H9 (cell line): ENCODE measurements at regions not wholly inside any gene's neighbourhood (a gene's known extent, or its start where the extent isn't known, plus 50 kb on each side); places are given as distances from the start of the nearest gene placed in this dataset.

Experiments used
- DNase-seq: peaks from one replicate; pipeline ENCODE4 v3.0.0-alpha.2; 2017
- H2AFZ ChIP-seq: one replicate; pipeline ENCODE4 v1.6.1; 2013; ENCODE audit warnings: mild to moderate bottlenecking, low read length, control low read depth, moderate library complexity
- H2AK5ac ChIP-seq: 2 replicates; pipeline ENCODE4 v1.6.1; 2013; ENCODE audit warnings: low read length, control low read depth, mixed read lengths; ENCODE audit not compliant: insufficient read length
- H2BK120ac ChIP-seq: one replicate; pipeline ENCODE4 v1.6.1; 2013; ENCODE audit warnings: low read depth, mild to moderate bottlenecking, low read length, control low read depth, inconsistent platforms; ENCODE audit not compliant: poor library complexity, severe bottlenecking
- H2BK12ac ChIP-seq: 2 replicates; pipeline ENCODE4 v1.6.1; 2013; ENCODE audit warnings: low read length, control low read depth, mixed read lengths, low read depth; ENCODE audit not compliant: insufficient read length
- H2BK15ac ChIP-seq: 2 replicates; pipeline ENCODE4 v1.6.1; 2013; ENCODE audit warnings: low read depth, low read length, control low read depth
- H2BK20ac ChIP-seq: one replicate; pipeline ENCODE4 v1.6.1; 2013; ENCODE audit warnings: low read depth, mild to moderate bottlenecking, low read length, control low read depth, inconsistent platforms; ENCODE audit not compliant: poor library complexity, severe bottlenecking
- H2BK5ac ChIP-seq: 2 replicates; pipeline ENCODE4 v1.6.1; 2013; ENCODE audit warnings: low read length, control low read depth, mixed read lengths; ENCODE audit not compliant: insufficient read length
- H3K14ac ChIP-seq: 2 replicates; pipeline ENCODE4 v1.6.1; 2013; ENCODE audit warnings: low read length, control low read depth; ENCODE audit not compliant: insufficient read depth
- H3K18ac ChIP-seq: 2 replicates; pipeline ENCODE4 v1.6.1; 2013; ENCODE audit warnings: low read depth, mild to moderate bottlenecking, mixed read lengths, low read length, control low read depth; ENCODE audit not compliant: insufficient read length
- H3K23ac ChIP-seq: 2 replicates; pipeline ENCODE4 v1.6.1; 2013; ENCODE audit warnings: low read length, control low read depth, mixed read lengths, low read depth; ENCODE audit not compliant: insufficient read length
- H3K23me2 ChIP-seq: 2 replicates; pipeline ENCODE4 v1.6.1; 2013; ENCODE audit warnings: low read depth, mild to moderate bottlenecking, mixed read lengths, low read length, control low read depth; ENCODE audit not compliant: insufficient read length, poor library complexity, severe bottlenecking
- H3K27ac ChIP-seq: 2 replicates; pipeline ENCODE4 v1.5.1; 2013; ENCODE audit warnings: low read length, control low read depth, mixed read lengths, low read depth; ENCODE audit not compliant: insufficient read length
- H3K27me3 ChIP-seq: 2 replicates; pipeline ENCODE4 v1.6.1; 2013; ENCODE audit warnings: low read length, control low read depth, inconsistent platforms; ENCODE audit not compliant: insufficient read depth
- H3K4ac ChIP-seq: 2 replicates; pipeline ENCODE4 v1.6.1; 2013; ENCODE audit warnings: low read depth, mild to moderate bottlenecking, control low read depth, inconsistent platforms, low read length, moderate library complexity
- H3K4me1 ChIP-seq: 2 replicates; pipeline ENCODE4 v1.6.1; 2013; ENCODE audit warnings: low read length, control low read depth, inconsistent platforms; ENCODE audit not compliant: insufficient read depth
- H3K4me2 ChIP-seq: 2 replicates; pipeline ENCODE4 v1.6.1; 2013; ENCODE audit warnings: low read length, control low read depth, mixed read lengths; ENCODE audit not compliant: insufficient read length, insufficient read depth
- H3K56ac ChIP-seq: 2 replicates; pipeline ENCODE4 v1.6.1; 2013; ENCODE audit warnings: low read depth, mild to moderate bottlenecking, mixed read lengths, low read length, control low read depth; ENCODE audit not compliant: insufficient read length
- H3K79me1 ChIP-seq: 2 replicates; pipeline ENCODE4 v1.6.1; 2013; ENCODE audit warnings: low read depth, mild to moderate bottlenecking, moderate library complexity, low read length, control low read depth, inconsistent platforms; ENCODE audit not compliant: insufficient read depth, poor library complexity, severe bottlenecking
- H3K79me2 ChIP-seq: 2 replicates; pipeline ENCODE4 v1.6.1; 2013; ENCODE audit warnings: low read length, control low read depth, inconsistent platforms; ENCODE audit not compliant: insufficient read depth
- H3K9ac ChIP-seq: 2 replicates; pipeline ENCODE4 v1.6.1; 2013; ENCODE audit warnings: low read length, control low read depth, mixed read lengths; ENCODE audit not compliant: insufficient read length; ENCODE audit errors: extremely low read depth
- H3K9me3 ChIP-seq: one replicate; pipeline ENCODE4 v1.6.1; 2013; ENCODE audit warnings: low read depth, low read length, inconsistent platforms; ENCODE audit not compliant: control insufficient read depth
- H3T11ph ChIP-seq: one replicate; pipeline ENCODE4 v1.6.1; 2013; ENCODE audit warnings: mild to moderate bottlenecking, low read length, control low read depth, inconsistent platforms
- H4K20me1 ChIP-seq: one replicate; pipeline ENCODE4 v1.6.1; 2013; ENCODE audit not compliant: control insufficient read depth, insufficient read length, insufficient read depth
- H4K5ac ChIP-seq: 2 replicates; pipeline ENCODE4 v1.6.1; 2013; ENCODE audit warnings: low read depth, mild to moderate bottlenecking, mixed read lengths, low read length, control low read depth; ENCODE audit not compliant: insufficient read length
- H4K8ac ChIP-seq: replicated peaks from 2 replicates; pipeline ENCODE4 v1.6.1; 2013; ENCODE audit warnings: low read length, control low read depth, mixed read lengths, low read depth; ENCODE audit not compliant: insufficient read length
- H4K91ac ChIP-seq: 2 replicates; pipeline ENCODE4 v1.6.1; 2013; ENCODE audit warnings: low read depth, mild to moderate bottlenecking, moderate library complexity, mixed read lengths, low read length, control low read depth; ENCODE audit not compliant: insufficient read length
- H3K27ac Mint-ChIP-seq, 3 experiments: 2 replicates in 2 of 3; 3 replicates in 1 of 3; pipeline ENCODE4 v1.8.0; 2020 to 2021; ENCODE audit warnings: mixed read lengths in 3 of 3, mild to moderate bottlenecking in 1 of 3, moderate library complexity in 1 of 3
- H3K27me3 Mint-ChIP-seq: 2 replicates; pipeline ENCODE4 v1.8.0; 2021; ENCODE audit warnings: low read depth, mild to moderate bottlenecking, moderate library complexity, mixed read lengths
- H3K36me3 Mint-ChIP-seq, 3 experiments: 2 replicates in 2 of 3; 3 replicates in 1 of 3; pipeline ENCODE4 v1.8.0; 2020 to 2021; ENCODE audit warnings: low read depth in 3 of 3, mixed read lengths in 3 of 3; ENCODE audit not compliant: insufficient read depth in 1 of 3
- H3K4me1 Mint-ChIP-seq, 2 experiments: 2 replicates each; pipeline ENCODE4 v1.8.0; 2020; ENCODE audit warnings: mixed read lengths in 2 of 2
- H3K4me3 Mint-ChIP-seq, 2 experiments: 2 replicates in 1 of 2; 3 replicates in 1 of 2; pipeline ENCODE4 v1.8.0; 2020 to 2021; ENCODE audit warnings: mild to moderate bottlenecking in 2 of 2, mixed read lengths in 2 of 2, moderate library complexity in 1 of 2
- H3K9me3 Mint-ChIP-seq, 2 experiments: 2 replicates in 1 of 2; 3 replicates in 1 of 2; pipeline ENCODE4 v1.8.0; 2020; ENCODE audit warnings: mild to moderate bottlenecking in 2 of 2, mixed read lengths in 2 of 2, moderate library complexity in 1 of 2
- CTCF ChIP-seq: fragments of 200-600 bp; sonication (generic); conservative IDR thresholded peaks from 3 replicates; pipeline ENCODE4 v1.8.0; 2021; ENCODE audit warnings: antibody characterized with exemption, mild to moderate bottlenecking
- WGBS: extraction: QIAGEN DNeasy Blood & Tissue Kit; methylation state at CpG from one replicate; pipeline ENCODE4 v1.1.7; 2013; ENCODE audit warnings: missing lambda C conversion rate, low lambda C conversion rate, mixed read lengths; ENCODE audit not compliant: insufficient read length; ENCODE audit errors: extremely low coverage; 5-methylcytosine and 5-hydroxymethylcytosine counted together

DNA sequence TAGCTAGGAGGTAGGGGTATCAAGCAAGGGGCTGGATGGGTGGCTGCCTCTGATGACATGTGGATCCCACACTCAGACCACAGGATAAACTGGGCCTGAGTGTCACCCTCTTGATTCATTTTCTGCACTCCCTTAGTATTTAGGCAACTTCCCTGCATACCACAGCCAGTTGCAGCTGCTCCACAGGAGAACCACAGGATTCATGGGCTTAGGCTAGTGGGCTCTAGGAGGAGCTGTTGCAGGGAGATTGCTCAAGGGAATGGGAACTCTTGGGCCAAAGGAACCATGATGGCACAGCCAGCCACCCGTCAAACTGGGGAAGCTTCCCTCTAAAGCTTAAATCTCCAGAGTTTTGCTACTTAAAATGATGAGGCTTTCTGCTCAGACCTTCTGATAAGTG lies 269.7 kb upstream of the ASIC2 start:
- Mint-ChIP-seq H3K27ac (no peak overlapping the region), H3K36me3 (peaks cover 2 to 9% (median 6%) of the 10 kb centered on the region in 3 experiments; a peak in 3 of 7 replicates), H3K9me3 (peaks cover 13% of the 10 kb centered on the region in 2 experiments), H3K4me3 (no peak overlapping the region), H3K27me3 (peaks cover 3% of the 10 kb centered on the region), H3K4me1 (peaks cover 3 to 15% of the 10 kb centered on the region in 2 experiments; a peak in 3 of 4 replicates)
- Histone ChIP-seq H3K4ac (no peak overlapping the region), H3K9me3 (no peaks in the 10 kb centered on the region), H2BK120ac (no peak overlapping the region), H3K27ac (no peak overlapping the region), H3K4me1 (no peaks in the 10 kb centered on the region), H4K5ac (no peak overlapping the region), H4K8ac (no peak overlapping the region), H3T11ph (no peak overlapping the region), H3K79me2 (no peaks in the 10 kb centered on the region), H2BK5ac (no peak overlapping the region), H3K18ac (no peak overlapping the region), H3K4me2 (no peak overlapping the region), H2BK15ac (no peak overlapping the region), H4K20me1 (no peaks in the 10 kb centered on the region), H2BK12ac (no peak overlapping the region), H3K23ac (no peak overlapping the region), H3K27me3 (no peaks in the 10 kb centered on the region), H3K56ac (no peak overlapping the region), H3K9ac (no peak overlapping the region), H3K79me1 (no peaks in the 10 kb centered on the region), H2AFZ (no peak overlapping the region), H2AK5ac (no peak overlapping the region), H3K14ac (no peak overlapping the region), H2BK20ac (no peak overlapping the region), H3K23me2 (no peaks in the 10 kb centered on the region), H4K91ac (no peak overlapping the region)
- peak; percentile 52 for TF ChIP-seq CTCF
- WGBS, result no CpG with 5 or more reads among the region's 1 CpG
- DNase-seq, result peak; percentile 49
